GM23338 (cell line): ENCODE measurements at regions not wholly inside any gene's neighbourhood (a gene's known extent, or its start where the extent isn't known, plus 50 kb on each side); places are given as distances from the start of the nearest gene placed in this dataset.

Experiments used
- CREB1 ChIP-seq: fragments of 250-450 bp; sonication (Bioruptor Pico); IDR thresholded peaks from 2 replicates; pipeline ENCODE4 v1.5.0; 2020; ENCODE audit warnings: low read depth, mild to moderate bottlenecking, moderate library complexity
- EZH2 ChIP-seq: fragments of 200-600 bp; sonication (generic); IDR thresholded peaks from one replicate; pipeline ENCODE4 v1.8.0; 2017; ENCODE audit warnings: antibody characterized with exemption, mild to moderate bottlenecking, low read depth; ENCODE audit not compliant: unreplicated experiment
- EZH2phosphoT487 ChIP-seq: fragments of 200-600 bp; sonication (generic); IDR thresholded peaks from one replicate; pipeline ENCODE4 v1.8.1; 2018; ENCODE audit warnings: antibody characterized with exemption; ENCODE audit not compliant: unreplicated experiment
- JUNB ChIP-seq: IDR thresholded peaks from one replicate; pipeline ENCODE4 v1.6.1; 2016; ENCODE audit warnings: antibody characterized with exemption; ENCODE audit not compliant: unreplicated experiment
- NANOG ChIP-seq: IDR thresholded peaks from 2 replicates; pipeline ENCODE4 v1.6.1; 2016; ENCODE audit warnings: antibody characterized with exemption, borderline replicate concordance
- POLR2AphosphoS5 ChIP-seq: IDR thresholded peaks from 2 replicates; pipeline ENCODE4 v1.6.1; 2016; ENCODE audit warnings: antibody characterized with exemption, low read depth
- ZNF331 ChIP-seq: fragments of 250-450 bp; sonication (Bioruptor Pico); IDR thresholded peaks from 2 replicates; pipeline ENCODE4 v1.5.0; 2020; ENCODE audit warnings: low read depth, mild to moderate bottlenecking, moderate library complexity
- TF ChIP-seq, protein P1 (sequence below), 2 experiments: fragments of 200-600 bp in 1 of 2; sonication (generic) in 1 of 2; conservative IDR thresholded peaks; 2 replicates each; pipeline versions ENCODE4 v1.5.1 to v1.6.1; 2016 to 2017; ENCODE audit warnings: antibody characterized with exemption in 2 of 2, low read depth in 2 of 2, mild to moderate bottlenecking in 2 of 2, moderate library complexity in 1 of 2
- TF ChIP-seq, protein P2 (sequence below): IDR thresholded peaks from one replicate; pipeline ENCODE4 v1.6.1; 2018; ENCODE audit warnings: antibody characterized with exemption; ENCODE audit not compliant: unreplicated experiment
- TF ChIP-seq, protein P3 (sequence below): IDR thresholded peaks from 2 replicates; pipeline ENCODE4 v1.6.1; 2016; ENCODE audit warnings: antibody characterized with exemption

DNA sequence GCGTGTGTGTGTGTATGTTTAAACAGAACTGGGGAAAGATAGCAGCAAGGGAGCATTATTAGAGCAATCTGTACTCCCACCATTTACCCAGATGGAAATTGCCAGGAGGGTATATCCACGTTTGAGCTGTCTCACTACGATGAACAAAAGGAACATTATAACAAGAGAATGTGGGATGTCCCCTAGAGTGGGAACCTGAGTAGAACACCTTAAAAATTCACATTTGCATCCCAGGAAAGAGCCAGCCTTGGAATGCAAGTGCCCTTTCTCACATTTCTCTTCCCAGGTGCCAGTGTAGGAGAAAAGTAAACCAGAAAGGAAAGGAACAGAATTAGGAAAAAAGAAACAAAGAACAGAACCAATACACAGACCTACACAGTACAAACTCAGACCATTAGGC, 95.3 kb upstream of the PTPRZ1 start:
- TF ChIP-seq, protein P1, sequence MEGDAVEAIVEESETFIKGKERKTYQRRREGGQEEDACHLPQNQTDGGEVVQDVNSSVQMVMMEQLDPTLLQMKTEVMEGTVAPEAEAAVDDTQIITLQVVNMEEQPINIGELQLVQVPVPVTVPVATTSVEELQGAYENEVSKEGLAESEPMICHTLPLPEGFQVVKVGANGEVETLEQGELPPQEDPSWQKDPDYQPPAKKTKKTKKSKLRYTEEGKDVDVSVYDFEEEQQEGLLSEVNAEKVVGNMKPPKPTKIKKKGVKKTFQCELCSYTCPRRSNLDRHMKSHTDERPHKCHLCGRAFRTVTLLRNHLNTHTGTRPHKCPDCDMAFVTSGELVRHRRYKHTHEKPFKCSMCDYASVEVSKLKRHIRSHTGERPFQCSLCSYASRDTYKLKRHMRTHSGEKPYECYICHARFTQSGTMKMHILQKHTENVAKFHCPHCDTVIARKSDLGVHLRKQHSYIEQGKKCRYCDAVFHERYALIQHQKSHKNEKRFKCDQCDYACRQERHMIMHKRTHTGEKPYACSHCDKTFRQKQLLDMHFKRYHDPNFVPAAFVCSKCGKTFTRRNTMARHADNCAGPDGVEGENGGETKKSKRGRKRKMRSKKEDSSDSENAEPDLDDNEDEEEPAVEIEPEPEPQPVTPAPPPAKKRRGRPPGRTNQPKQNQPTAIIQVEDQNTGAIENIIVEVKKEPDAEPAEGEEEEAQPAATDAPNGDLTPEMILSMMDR (conservative IDR thresholded peaks at IDR 0.05; ENCODE audit: low read depth in 2 of 2) = no peak
- TF ChIP-seq POLR2AphosphoS5 (no peak), EZH2 (no peak), EZH2phosphoT487 (no peak), CREB1 (CRISPR knock-in tag) (no peak), ZNF331 (CRISPR knock-in tag) (no peak), JUNB (no peak), NANOG (no peak)
- TF ChIP-seq, protein P2, sequence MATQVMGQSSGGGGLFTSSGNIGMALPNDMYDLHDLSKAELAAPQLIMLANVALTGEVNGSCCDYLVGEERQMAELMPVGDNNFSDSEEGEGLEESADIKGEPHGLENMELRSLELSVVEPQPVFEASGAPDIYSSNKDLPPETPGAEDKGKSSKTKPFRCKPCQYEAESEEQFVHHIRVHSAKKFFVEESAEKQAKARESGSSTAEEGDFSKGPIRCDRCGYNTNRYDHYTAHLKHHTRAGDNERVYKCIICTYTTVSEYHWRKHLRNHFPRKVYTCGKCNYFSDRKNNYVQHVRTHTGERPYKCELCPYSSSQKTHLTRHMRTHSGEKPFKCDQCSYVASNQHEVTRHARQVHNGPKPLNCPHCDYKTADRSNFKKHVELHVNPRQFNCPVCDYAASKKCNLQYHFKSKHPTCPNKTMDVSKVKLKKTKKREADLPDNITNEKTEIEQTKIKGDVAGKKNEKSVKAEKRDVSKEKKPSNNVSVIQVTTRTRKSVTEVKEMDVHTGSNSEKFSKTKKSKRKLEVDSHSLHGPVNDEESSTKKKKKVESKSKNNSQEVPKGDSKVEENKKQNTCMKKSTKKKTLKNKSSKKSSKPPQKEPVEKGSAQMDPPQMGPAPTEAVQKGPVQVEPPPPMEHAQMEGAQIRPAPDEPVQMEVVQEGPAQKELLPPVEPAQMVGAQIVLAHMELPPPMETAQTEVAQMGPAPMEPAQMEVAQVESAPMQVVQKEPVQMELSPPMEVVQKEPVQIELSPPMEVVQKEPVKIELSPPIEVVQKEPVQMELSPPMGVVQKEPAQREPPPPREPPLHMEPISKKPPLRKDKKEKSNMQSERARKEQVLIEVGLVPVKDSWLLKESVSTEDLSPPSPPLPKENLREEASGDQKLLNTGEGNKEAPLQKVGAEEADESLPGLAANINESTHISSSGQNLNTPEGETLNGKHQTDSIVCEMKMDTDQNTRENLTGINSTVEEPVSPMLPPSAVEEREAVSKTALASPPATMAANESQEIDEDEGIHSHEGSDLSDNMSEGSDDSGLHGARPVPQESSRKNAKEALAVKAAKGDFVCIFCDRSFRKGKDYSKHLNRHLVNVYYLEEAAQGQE = no peak
- TF ChIP-seq, protein P3, sequence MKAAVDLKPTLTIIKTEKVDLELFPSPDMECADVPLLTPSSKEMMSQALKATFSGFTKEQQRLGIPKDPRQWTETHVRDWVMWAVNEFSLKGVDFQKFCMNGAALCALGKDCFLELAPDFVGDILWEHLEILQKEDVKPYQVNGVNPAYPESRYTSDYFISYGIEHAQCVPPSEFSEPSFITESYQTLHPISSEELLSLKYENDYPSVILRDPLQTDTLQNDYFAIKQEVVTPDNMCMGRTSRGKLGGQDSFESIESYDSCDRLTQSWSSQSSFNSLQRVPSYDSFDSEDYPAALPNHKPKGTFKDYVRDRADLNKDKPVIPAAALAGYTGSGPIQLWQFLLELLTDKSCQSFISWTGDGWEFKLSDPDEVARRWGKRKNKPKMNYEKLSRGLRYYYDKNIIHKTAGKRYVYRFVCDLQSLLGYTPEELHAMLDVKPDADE = no peak
